Body of pancreas (tissue), 4 donors: ENCODE measurements at regions not wholly inside any gene's neighbourhood (a gene's known extent, or its start where the extent isn't known, plus 50 kb on each side); places are given as distances from the start of the nearest gene placed in this dataset.

ENCODE experiments used
- POLR2A ChIP-seq, 3 donors: fragments of 450-650 bp; IDR thresholded peaks; one replicate each; pipeline ENCODE4 v1.6.1; 2016; ENCODE audit warnings: antibody characterized with exemption in 3 of 3, mild to moderate bottlenecking in 2 of 3
- TF ChIP-seq, protein P1 (sequence below), 7 experiments: fragments of 450-650 bp in 4 of 7; fragments of 200-600 bp in 3 of 7; sonication (generic) in 3 of 7; IDR thresholded peaks; one replicate each; pipeline ENCODE4 v1.5.1; 2016 to 2019; ENCODE audit warnings: antibody characterized with exemption in 7 of 7

- TF ChIP-seq POLR2A (IDR thresholded peaks at IDR 0.05), result no peak
- TF ChIP-seq, protein P1, sequence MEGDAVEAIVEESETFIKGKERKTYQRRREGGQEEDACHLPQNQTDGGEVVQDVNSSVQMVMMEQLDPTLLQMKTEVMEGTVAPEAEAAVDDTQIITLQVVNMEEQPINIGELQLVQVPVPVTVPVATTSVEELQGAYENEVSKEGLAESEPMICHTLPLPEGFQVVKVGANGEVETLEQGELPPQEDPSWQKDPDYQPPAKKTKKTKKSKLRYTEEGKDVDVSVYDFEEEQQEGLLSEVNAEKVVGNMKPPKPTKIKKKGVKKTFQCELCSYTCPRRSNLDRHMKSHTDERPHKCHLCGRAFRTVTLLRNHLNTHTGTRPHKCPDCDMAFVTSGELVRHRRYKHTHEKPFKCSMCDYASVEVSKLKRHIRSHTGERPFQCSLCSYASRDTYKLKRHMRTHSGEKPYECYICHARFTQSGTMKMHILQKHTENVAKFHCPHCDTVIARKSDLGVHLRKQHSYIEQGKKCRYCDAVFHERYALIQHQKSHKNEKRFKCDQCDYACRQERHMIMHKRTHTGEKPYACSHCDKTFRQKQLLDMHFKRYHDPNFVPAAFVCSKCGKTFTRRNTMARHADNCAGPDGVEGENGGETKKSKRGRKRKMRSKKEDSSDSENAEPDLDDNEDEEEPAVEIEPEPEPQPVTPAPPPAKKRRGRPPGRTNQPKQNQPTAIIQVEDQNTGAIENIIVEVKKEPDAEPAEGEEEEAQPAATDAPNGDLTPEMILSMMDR (IDR thresholded peaks at IDR 0.05), result no peak
These were observed 323.9 kb downstream of the GADD45G start for GRCh38 chr9:89928521-89929275.
